ENCODE measurements at regions not wholly inside any gene's neighbourhood (a gene's known extent, or its start where the extent isn't known, plus 50 kb on each side); places are given as distances from the start of the nearest gene placed in this dataset.

- DNase-seq = no peak
Observed at GRCh38 chr16:77555126-77555525, 120.3 kb upstream of the ADAMTS18 start.

GRCh38 chr16:77555791-77556190 lies 121.0 kb upstream of the ADAMTS18 start:
- no peak for DNase-seq

- DNase-seq = no peak
Observed at GRCh38 chr16:77556201-77556873, 121.5 kb upstream of the ADAMTS18 start.

GRCh38 chr16:77557385-77557784 lies 122.6 kb upstream of the ADAMTS18 start:
- DNase-seq = no peak

GRCh38 chr16:77558786-77559185 lies 124.0 kb upstream of the ADAMTS18 start:
- DNase-seq = no peak

- no peak for DNase-seq
Observed at GRCh38 chr16:77562497-77562896, 127.7 kb upstream of the ADAMTS18 start.

GRCh38 chr16:77564791-77565390 lies 130.1 kb upstream of the ADAMTS18 start:
- no peak for DNase-seq

GRCh38 chr16:77569406-77569805 lies 134.6 kb upstream of the ADAMTS18 start:
- DNase-seq = no peak

- DNase-seq = no peak
Observed at GRCh38 chr16:77570574-77570973, 135.7 kb upstream of the ADAMTS18 start.

GRCh38 chr16:77571115-77571862 lies 136.5 kb upstream of the ADAMTS18 start:
- no peak for DNase-seq

GRCh38 chr16:77574867-77575624 lies 140.2 kb upstream of the ADAMTS18 start:
- no peak for DNase-seq

- DNase-seq = no peak
Observed at GRCh38 chr16:77579351-77579891, 142.9 kb upstream of the NUDT7 start.

- no peak for DNase-seq
Observed at GRCh38 chr16:77581706-77582105, 140.6 kb upstream of the NUDT7 start.

GRCh38 chr16:77584205-77584859 lies 138.0 kb upstream of the NUDT7 start:
- DNase-seq = peak; percentile 54

- no peak for DNase-seq
Observed at GRCh38 chr16:77585379-77586251, 136.7 kb upstream of the NUDT7 start.

- DNase-seq = no peak
Observed at GRCh38 chr16:77588389-77588788, 133.9 kb upstream of the NUDT7 start.

- DNase-seq = no peak
Observed at GRCh38 chr16:77589071-77589765, 133.1 kb upstream of the NUDT7 start.

GRCh38 chr16:77590707-77591106 lies 131.6 kb upstream of the NUDT7 start:
- no peak for DNase-seq

- DNase-seq = no peak
Observed at GRCh38 chr16:77591347-77591746, 131.0 kb upstream of the NUDT7 start.

GRCh38 chr16:77592021-77592420 lies 130.3 kb upstream of the NUDT7 start:
- no peak for DNase-seq

- no peak for DNase-seq
Observed at GRCh38 chr16:77594057-77594456, 128.3 kb upstream of the NUDT7 start.
